Activated CD8-positive, alpha-beta T cell treated with anti-CD3 and anti-CD28 coated beads for 36 hours (primary cell): ENCODE measurements at regions not wholly inside any gene's neighbourhood (a gene's known extent, or its start where the extent isn't known, plus 50 kb on each side); places are given as distances from the start of the nearest gene placed in this dataset.

Source experiments
- ATAC-seq: fragments of 200-7000 bp; cut with Tn5 transposase; one replicate; pipeline ENCODE4 v1.10.0; 2021; ENCODE audit warnings: mild to moderate bottlenecking, moderate library complexity
- CTCF ChIA-PET: fragments of 350-600 bp; sonication (Branson Sonifier 250); formaldehyde crosslinking; loops from one replicate; lab custom pipeline; 2021; ENCODE audit warnings: antibody characterized with exemption; lab: Charles Lee
- POLR2A ChIA-PET: fragments of 350-600 bp; sonication (Branson Sonifier 250); formaldehyde crosslinking; loops from one replicate; lab custom pipeline; 2021; ENCODE audit warnings: antibody characterized with exemption; lab: Charles Lee
- DNase-seq: peaks from one replicate; pipeline ENCODE4 v3.0.0-alpha.2; 2020
- H3K27ac Mint-ChIP-seq: one replicate; pipeline ENCODE4 v1.8.0; 2021; ENCODE audit warnings: mild to moderate bottlenecking, mixed read lengths
- H3K27me3 Mint-ChIP-seq: one replicate; pipeline ENCODE4 v1.8.0; 2021; ENCODE audit warnings: mixed read lengths
- H3K36me3 Mint-ChIP-seq: one replicate; pipeline ENCODE4 v1.8.0; 2021; ENCODE audit warnings: low read depth, mixed read lengths
- H3K4me1 Mint-ChIP-seq: one replicate; pipeline ENCODE4 v1.8.0; 2021; ENCODE audit warnings: low read depth, mixed read lengths
- H3K4me3 Mint-ChIP-seq: one replicate; pipeline ENCODE4 v1.8.0; 2021; ENCODE audit warnings: mild to moderate bottlenecking, moderate library complexity, mixed read lengths
- H3K9me3 Mint-ChIP-seq: one replicate; pipeline ENCODE4 v1.8.0; 2021; ENCODE audit warnings: mixed read lengths
- intact Hi-C: fragments of 100-400 bp; cut with micrococcal nuclease; formaldehyde crosslinking; loops from one replicate; pipeline ENCODE4 v1.10.0; 2022
- TF ChIP-seq, protein P1 (sequence below): fragments of 200-600 bp; IDR thresholded peaks from one replicate; pipeline ENCODE4 v1.8.0; 2022; ENCODE audit warnings: antibody characterized with exemption, mild to moderate bottlenecking

DNA sequence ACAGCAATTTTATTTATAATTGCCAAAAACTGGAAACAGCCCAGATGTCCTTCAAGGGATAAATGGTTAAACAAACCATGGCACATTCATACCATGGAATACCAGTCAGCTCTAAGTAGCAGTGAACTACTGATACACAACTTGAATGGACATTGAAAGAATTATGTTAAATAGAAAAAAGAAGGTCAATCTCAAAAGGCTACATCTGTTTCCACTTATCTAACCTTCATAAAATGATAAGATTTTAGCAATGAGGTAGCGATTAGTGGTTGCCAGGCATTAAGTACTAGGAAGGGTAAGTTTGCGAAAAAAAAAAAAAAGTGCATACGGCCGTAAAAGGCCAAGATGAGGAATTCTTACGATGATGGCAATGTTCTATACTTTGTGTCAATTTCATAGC, 738.7 kb upstream of the ANO3 start:
- Mint-ChIP-seq H3K9me3 (peaks cover 12% of the 10 kb centered on the region), H3K4me1 (no peaks in the 10 kb centered on the region), H3K27me3 (no peaks in the 10 kb centered on the region), H3K27ac (no peak overlapping the region), H3K36me3 (no peaks in the 10 kb centered on the region), H3K4me3 (no peak overlapping the region)
- TF ChIP-seq, protein P1, sequence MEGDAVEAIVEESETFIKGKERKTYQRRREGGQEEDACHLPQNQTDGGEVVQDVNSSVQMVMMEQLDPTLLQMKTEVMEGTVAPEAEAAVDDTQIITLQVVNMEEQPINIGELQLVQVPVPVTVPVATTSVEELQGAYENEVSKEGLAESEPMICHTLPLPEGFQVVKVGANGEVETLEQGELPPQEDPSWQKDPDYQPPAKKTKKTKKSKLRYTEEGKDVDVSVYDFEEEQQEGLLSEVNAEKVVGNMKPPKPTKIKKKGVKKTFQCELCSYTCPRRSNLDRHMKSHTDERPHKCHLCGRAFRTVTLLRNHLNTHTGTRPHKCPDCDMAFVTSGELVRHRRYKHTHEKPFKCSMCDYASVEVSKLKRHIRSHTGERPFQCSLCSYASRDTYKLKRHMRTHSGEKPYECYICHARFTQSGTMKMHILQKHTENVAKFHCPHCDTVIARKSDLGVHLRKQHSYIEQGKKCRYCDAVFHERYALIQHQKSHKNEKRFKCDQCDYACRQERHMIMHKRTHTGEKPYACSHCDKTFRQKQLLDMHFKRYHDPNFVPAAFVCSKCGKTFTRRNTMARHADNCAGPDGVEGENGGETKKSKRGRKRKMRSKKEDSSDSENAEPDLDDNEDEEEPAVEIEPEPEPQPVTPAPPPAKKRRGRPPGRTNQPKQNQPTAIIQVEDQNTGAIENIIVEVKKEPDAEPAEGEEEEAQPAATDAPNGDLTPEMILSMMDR, result no peak
- intact Hi-C loops, result no loop called here
- no peak for ATAC-seq
- DNase-seq, result no peak
- ChIA-PET CTCF (no interaction called here), POLR2A (no interaction called here)

DNA sequence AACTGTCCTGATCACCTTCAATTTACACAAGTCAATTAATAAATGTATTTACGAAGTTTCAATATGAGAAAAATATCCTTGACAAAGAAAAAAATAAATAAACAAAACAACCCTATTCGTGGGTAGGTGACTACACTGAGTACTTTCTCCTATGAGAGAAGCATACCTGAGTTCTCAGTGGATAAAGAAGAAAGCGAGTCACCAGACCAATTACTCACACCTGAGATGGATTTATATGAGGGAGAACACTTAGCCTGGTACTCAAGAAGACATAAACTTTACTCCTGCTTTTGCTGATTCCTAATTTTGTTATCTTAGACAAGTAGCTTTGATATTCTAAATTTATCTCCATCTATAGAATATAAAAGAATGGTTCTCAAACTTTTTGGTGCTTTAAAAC, 735.2 kb upstream of the ANO3 start:
- intact Hi-C loops, result no loop called here
- H3K9me3 Mint-ChIP-seq, result peaks cover 2% of the 10 kb centered on the region
- CTCF ChIA-PET, result no interaction called here
- H3K36me3 Mint-ChIP-seq, result no peaks in the 10 kb centered on the region
- DNase-seq, result no peak
- H3K27ac Mint-ChIP-seq, result no peak overlapping the region
- ATAC-seq, result no peak
- TF ChIP-seq, protein P1, result no peak
- no peaks in the 10 kb centered on the region for H3K4me1 Mint-ChIP-seq
- H3K27me3 Mint-ChIP-seq, result no peaks in the 10 kb centered on the region
- POLR2A ChIA-PET, result no interaction called here
- H3K4me3 Mint-ChIP-seq, result no peak overlapping the region

DNA sequence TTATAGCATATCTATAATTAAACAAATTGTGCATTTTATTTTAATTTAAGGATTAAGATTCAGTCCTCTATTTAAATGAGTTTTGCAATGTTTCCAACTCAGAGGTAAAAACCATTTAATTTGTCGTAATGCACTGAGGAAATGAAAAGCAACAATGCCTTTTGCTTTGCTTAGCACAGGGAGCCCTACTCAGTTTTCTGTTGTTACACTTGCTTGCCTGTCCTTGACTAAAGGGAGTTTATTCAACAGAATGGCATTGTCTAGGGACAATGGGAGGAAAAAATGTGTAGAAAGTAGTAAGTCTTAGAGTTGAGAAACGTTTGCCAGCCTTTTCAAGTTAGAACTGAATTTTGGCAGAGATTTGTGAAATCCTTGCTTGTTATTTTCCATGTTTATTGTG, 734.2 kb upstream of the ANO3 start:
- Mint-ChIP-seq H3K4me3 (no peak overlapping the region), H3K36me3 (no peaks in the 10 kb centered on the region), H3K4me1 (no peaks in the 10 kb centered on the region), H3K27me3 (no peaks in the 10 kb centered on the region), H3K9me3 (peaks cover 2% of the 10 kb centered on the region), H3K27ac (no peak overlapping the region)
- ATAC-seq (no peak), DNase-seq (no peak)
- intact Hi-C loops, result no loop called here
- ChIA-PET POLR2A (no interaction called here), CTCF (no interaction called here)
- TF ChIP-seq, protein P1, result no peak

DNA sequence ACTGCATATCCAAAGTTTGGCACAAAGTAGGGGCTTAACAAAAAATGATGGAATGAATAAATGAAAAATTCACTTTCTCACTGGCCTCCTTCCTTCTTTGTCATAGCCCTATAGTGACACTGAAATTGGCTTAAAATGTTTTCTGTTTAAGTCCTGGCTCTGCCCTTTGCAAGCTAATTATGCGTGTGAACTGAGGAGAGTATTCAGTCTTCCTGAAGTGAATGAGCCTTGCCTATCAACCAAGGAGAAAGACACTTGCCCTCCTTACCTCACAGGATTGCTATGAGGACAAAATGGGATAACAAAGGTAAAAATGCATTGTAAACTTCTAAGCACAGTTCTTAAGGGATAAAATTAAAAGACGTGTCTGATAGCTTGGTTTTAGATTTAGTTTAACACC, 729.8 kb upstream of the ANO3 start:
- no peaks in the 10 kb centered on the region for H3K4me1 Mint-ChIP-seq
- ATAC-seq (no peak), DNase-seq (no peak)
- no peaks in the 10 kb centered on the region for H3K36me3 Mint-ChIP-seq
- no peak overlapping the region for H3K27ac Mint-ChIP-seq
- TF ChIP-seq, protein P1, result no peak
- intact Hi-C loops, result no loop called here
- no peaks in the 10 kb centered on the region for H3K27me3 Mint-ChIP-seq
- no peak overlapping the region for H3K4me3 Mint-ChIP-seq
- ChIA-PET POLR2A (no interaction called here), CTCF (no interaction called here)
- H3K9me3 Mint-ChIP-seq, result peaks cover 8% of the 10 kb centered on the region

DNA sequence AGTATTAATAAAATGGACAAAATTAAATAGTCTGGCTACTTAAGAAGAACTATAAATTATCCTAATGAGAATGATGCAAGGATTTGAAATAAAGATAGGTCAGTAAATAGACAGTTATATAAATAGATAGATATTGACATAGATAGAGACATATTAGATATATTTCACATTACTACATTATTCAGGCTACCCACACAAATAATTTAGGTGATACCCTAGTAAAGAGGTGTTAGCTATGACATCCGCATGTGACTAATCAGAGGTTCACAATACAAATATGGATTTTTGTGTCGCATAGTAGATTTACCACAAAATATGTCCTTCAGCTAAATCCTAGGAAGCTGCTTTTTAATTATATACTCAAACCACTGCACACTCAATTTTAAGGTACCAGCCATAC, 729.0 kb upstream of the ANO3 start:
- H3K27ac Mint-ChIP-seq, result no peak overlapping the region
- CTCF ChIA-PET, result no interaction called here

More for the DNA sequence above, 729.0 kb upstream of the ANO3 start:
- H3K36me3 Mint-ChIP-seq, result no peaks in the 10 kb centered on the region
- POLR2A ChIA-PET, result no interaction called here
- no peaks in the 10 kb centered on the region for H3K4me1 Mint-ChIP-seq
- intact Hi-C loops, result no loop called here
- H3K4me3 Mint-ChIP-seq, result no peak overlapping the region
- TF ChIP-seq, protein P1, result no peak
- ATAC-seq (no peak), DNase-seq (no peak)
- H3K27me3 Mint-ChIP-seq, result no peaks in the 10 kb centered on the region
- H3K9me3 Mint-ChIP-seq, result peaks cover 12% of the 10 kb centered on the region
